ENCODE measurements at regions not wholly inside any gene's neighbourhood (a gene's known extent, or its start where the extent isn't known, plus 50 kb on each side); places are given as distances from the start of the nearest gene placed in this dataset.

DNA sequence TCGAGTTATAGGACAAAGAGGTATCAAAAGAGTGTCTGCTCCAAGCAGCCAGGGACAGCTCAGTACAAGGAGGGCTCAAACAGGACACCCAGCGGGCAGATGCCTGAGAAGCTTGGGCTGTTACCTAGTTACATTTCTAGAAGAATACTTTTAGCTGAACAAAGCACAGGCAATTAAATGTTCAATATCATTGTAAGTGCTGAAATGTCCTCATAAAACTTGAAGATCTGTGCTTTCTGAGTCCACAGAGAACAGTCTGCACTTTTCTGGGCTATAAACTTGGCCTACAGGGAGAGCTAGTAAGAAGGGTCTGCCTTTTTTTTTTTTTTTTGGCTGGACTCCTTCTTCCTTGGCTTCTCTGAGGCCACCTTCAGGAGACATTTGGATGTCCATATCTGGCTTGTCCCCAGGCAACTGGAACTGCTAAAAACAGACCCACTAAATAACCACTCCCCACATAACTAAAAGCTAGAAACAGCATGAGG is 123.2 kb downstream of the SLC16A9 start:
- TF ChIP-seq, protein P1, sequence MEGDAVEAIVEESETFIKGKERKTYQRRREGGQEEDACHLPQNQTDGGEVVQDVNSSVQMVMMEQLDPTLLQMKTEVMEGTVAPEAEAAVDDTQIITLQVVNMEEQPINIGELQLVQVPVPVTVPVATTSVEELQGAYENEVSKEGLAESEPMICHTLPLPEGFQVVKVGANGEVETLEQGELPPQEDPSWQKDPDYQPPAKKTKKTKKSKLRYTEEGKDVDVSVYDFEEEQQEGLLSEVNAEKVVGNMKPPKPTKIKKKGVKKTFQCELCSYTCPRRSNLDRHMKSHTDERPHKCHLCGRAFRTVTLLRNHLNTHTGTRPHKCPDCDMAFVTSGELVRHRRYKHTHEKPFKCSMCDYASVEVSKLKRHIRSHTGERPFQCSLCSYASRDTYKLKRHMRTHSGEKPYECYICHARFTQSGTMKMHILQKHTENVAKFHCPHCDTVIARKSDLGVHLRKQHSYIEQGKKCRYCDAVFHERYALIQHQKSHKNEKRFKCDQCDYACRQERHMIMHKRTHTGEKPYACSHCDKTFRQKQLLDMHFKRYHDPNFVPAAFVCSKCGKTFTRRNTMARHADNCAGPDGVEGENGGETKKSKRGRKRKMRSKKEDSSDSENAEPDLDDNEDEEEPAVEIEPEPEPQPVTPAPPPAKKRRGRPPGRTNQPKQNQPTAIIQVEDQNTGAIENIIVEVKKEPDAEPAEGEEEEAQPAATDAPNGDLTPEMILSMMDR (IDR thresholded peaks at IDR 0.05; ENCODE audit: poor library complexity, severe bottlenecking): no peak
- TF ChIP-seq EZH2 (IDR thresholded peaks at IDR 0.05; ENCODE audit: borderline replicate concordance, insufficient read depth, low read length, poor library complexity, severe bottlenecking) (no peak), RAD21 (conservative IDR thresholded peaks at IDR 0.05) (no peak), TAF1 (IDR thresholded peaks at IDR 0.05; ENCODE audit: low read depth) (no peak), POLR2AphosphoS5 (IDR thresholded peaks at IDR 0.05) (no peak)

Data from neural cell (in vitro differentiated cells).